GM19397 (cell line): ENCODE measurements at regions not wholly inside any gene's neighbourhood (a gene's known extent, or its start where the extent isn't known, plus 50 kb on each side); places are given as distances from the start of the nearest gene placed in this dataset.

Experiments
- ATAC-seq: cut with Tn5 transposase; IDR thresholded peaks from one replicate; pipeline ENCODE4 v1.9.1; 2021; ENCODE audit warnings: mild to moderate bottlenecking, moderate library complexity; ENCODE audit not compliant: unreplicated experiment

DNA sequence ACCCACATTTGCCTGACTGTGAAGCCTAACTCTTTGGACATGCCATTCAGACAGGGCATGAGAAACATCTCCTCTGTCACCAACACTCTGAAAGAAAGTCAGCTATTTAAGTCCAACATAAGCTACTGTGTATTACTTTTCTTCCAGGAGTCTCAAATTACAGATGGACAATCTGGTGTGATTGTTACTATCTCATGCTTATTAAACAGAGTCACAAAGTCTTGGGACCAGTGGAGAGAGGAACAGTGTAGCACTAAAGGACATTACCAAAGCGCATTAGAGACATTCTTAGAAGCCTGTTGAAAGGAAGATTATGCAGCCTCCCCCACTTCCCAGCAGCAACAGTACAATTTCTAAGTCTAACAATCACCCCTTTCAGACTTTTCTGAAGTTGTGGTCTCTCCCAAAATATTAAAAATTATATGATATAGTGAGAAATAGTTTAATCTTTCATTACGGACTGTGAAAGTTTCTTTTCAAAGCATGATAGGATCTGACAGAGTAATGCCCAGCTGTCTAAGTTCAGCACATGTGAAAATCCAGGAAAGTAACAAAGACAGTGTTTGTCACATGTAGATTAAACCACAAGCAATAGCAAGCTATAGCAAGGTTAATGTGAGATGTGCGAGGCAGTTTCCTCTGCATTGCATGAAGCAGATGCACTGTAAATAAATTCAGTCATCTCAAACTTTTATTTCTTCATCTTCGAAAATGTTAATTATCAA lies 280.9 kb upstream of the FZD8 start:
- ATAC-seq, result no peak

DNA sequence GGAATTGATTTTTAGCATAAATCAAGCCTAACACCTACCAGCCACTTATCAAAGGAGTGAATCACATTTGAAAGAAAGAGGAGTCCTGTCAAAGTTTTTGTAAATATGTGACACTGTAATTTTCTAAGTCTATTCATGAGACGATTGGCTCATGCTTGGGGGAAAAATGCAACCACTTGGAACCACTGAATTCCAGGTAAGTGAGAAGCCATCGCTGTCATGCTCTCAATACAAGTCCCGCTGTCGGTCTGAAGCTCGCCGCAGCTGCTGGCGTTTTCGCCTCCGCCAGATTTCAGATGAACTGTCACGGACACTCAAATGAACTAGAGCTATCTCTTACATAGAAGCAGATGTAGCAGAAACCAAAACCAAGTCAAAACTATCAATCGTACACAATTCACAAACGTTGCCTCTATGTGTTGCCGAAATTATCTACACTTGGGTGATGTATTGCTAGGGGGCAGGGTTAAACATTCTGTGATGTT lies 279.8 kb upstream of the FZD8 start:
- no peak for ATAC-seq

DNA sequence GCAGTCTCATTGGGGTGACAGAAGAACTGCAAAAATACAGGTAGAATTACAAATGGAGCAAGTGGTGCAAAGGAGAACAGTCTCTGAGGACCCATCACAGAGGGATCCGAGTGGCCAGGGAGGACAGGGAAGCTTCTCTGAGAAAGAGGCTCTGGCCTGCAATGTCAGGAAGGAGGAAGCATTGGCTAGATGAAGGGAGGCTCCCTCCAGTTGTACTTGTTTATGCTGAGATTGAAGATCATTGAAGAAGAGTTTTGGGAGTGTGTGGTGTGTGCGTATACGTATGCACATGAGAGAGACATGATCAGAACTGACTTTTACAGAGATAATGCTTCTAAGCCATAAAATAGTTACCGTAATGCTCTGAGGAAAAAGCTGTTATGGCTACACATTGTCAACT lies 274.7 kb upstream of the FZD8 start:
- ATAC-seq, result no peak

DNA sequence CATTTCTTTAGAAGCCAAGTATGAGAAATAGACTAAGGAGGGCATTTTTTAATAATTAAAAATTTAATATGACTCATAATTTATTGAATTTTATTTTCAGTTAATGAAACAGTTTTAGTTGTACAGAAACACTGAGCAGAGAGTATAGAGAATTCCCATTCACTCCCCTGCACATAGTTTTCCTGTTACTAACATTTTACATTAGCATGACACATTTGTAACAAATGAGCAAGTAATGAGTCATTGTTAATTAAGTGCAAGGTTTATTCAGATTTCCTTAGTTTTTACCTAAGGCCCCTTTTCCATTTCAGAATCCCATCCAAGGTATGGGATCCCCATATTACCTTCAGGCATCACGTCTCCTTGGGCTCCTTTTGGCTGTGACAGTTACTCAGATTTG lies 271.5 kb upstream of the FZD8 start:
- no peak for ATAC-seq

DNA sequence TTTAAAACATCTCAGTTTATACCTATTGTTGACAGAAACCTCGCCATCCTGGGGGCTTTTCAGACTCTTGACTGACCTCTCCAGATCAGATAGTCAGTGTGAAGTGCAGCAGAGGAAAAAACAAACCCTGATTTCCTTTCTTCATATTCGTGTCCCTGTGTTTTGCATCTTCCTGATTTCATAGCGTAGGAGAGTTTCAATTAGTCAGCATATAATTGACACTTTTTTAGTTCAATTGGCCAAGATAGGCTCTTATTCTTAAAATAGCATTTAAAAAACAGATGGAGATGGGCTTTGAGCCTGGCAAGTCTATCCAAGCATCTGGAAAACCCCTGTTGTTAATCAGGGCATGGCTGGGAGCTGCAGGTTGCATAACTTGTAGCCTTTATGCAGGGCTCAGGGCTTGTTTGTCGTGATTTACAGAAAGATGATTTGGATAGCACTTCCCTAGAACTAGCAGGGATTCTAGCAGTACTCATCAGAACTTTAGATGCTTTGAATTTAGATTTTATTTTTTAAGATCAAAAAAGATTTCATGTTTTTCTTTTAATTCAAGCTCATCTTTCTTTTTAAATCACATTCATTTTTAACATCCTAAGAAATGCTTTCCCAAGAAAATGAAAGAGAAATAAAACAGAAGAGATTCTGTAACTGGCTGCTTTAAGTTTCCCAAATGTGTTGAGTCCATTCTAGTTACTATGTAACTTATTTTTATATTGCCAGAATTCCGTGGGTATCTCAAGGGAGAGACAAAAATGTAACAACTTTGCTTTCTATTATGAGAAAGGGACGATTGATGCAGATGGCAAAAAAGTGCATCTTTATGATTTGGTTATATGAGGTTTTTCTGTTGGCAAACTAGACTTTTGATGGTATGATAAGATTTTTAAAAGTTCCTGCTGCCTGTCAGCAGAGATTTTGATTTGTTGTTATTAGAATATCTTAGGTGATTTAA lies 270.8 kb upstream of the FZD8 start:
- no peak for ATAC-seq

DNA sequence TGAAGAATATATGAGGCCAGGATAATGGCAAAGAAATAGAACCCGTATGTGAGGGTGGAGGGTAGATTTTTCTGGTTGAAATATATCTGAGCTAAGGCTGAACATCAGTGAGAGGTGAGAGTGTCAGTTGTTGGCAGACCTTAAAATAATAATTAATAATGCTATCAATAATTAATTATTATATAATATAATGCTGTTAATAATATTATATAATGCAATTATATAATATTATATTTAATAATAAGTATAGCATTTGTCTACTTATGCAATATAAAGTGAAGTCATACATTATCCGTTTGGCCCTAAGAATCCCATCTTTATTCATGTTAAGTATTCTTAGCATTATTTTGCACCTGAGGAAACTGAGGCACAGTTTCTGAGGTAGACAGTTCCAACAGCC lies 269.9 kb upstream of the FZD8 start:
- no peak for ATAC-seq

DNA sequence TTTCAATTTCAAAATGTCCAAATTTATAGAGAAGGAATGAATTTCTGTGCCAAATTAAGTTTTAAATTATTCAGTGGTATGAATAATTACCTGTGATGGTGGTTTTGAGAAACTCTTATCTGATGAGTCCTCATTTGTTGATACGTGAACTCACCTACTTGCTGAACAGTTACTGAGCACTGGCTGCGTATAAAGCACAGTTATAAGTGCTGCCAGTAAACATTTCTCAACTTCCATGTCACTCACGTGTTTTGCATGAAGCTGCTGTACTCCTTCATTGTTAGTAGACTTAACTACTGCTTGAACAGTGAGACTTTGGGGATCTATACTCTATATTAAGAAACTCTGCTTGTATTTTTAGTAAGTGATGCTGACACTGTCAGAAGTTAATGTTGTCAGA lies 269.1 kb upstream of the FZD8 start:
- ATAC-seq, result no peak

DNA sequence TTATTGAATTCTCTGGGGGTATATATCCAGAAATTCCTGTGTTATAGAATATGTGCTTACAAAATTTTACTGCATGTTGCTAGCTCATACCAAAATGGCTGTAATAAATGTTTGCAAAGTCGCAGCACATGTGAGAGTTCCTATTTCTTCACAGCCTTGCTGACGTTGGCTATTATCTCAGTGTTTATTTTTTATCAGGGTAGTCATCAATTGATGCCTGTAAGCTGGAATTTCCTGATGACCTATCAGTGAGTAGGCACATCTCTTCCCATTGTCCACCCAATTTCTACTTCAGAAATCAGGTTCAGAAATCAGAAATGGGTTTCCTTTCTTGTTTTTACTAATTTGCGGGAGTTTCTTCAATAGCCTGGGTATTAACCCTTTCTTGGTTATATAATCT lies 268.1 kb upstream of the FZD8 start:
- ATAC-seq, result no peak

DNA sequence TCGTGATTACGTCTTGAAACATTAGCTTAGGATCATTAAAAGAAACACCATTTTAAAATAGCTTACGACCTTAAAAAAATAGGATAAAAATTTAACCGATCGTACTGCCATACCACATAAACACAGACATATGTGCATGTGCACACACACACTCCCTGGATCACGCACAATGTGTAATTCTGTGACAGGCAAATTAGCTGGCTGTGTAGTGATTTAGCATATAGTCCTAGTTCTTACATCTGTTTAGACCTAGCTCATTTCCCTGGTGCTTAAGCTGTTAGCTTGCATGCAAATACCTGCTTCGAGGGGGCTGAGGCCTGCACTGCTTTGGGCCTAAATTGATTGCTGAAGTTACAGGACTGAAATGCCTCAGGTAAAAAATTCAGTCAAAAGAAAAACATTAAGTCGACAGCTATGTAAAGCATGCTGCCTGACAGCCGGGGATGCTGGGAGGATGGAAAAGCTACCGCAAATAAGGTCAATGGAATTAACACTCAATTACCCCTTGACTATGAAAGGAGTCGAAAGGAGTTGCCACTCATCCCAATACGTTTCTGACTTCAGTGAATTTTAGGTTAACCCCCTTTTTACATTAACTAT lies 267.1 kb upstream of the FZD8 start:
- ATAC-seq, result no peak

DNA sequence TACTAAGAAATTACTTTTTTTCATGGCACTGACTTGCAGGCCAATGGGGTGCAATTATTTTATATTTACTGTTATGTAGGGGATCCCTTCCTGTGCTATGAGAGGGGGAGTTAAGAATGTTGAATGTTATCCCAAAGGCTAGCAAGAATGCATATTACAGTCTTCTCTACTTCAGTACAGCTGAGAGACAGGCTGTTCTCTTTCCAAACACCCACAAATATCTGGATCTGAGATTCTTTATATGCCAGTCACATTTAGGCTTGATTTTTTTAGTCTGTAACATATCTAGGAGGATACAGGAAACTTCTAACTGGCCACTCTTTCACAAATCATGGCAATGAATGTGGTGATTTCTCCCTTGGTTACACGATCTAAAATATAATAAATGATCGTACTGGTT lies 266.4 kb upstream of the FZD8 start:
- ATAC-seq, result no peak

DNA sequence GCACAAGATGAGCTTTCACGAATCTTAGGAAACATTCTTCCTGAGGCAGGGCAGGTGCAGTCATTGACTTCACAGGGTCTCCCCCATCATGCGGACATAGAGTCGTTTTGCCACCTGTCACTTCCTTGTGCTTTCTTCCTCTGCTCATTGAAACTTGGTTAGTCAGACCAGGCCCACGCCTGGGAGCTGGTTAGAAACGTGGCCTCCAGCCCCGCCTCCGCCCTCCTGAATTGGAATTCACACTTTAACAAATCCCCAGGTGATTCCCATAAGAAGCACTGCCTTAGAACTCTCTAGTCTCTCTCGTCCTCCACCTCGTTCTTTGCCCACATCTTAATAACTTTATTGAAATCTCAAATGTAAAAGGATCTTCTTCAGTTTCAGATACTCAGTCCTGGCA lies 265.5 kb upstream of the FZD8 start:
- ATAC-seq, result no peak

DNA sequence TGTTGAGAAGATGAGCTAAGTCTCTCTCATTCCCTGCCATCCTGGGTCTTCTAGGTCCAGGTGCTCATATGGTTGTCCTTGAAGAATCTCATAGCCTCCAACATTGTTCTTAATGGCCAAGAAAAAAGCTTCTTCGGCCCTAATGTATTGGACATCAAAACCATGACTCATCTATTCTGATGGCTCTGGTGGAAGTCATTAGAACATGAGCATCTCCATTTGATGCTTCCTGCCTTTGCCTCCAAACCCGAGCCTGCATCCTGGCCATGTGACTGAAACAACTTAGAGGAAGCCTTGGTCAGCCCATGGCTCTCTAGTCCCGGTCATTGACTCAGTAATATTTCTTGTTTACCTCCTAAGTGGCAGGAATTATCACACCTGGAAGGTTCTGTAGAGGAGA lies 264.1 kb upstream of the FZD8 start:
- ATAC-seq, result no peak

DNA sequence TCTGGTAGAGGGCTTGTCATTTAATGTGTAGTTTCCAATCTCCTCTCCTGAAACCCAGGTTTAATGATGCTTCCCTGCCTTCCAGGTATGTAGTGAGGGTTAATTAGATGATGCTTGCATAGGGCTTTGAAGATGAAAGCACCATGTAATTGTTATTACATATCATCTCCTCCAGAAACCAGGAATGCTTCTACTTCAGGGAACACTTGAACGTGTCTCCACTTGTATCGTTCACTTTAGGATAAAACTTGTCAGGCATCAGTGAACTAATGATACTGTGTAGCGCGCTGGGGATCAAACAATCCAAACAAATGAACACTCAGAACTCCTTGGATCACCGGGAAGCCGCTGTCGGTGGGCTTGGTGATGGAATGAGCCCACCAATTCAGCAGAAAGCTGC lies 260.9 kb upstream of the FZD8 start:
- no peak for ATAC-seq

DNA sequence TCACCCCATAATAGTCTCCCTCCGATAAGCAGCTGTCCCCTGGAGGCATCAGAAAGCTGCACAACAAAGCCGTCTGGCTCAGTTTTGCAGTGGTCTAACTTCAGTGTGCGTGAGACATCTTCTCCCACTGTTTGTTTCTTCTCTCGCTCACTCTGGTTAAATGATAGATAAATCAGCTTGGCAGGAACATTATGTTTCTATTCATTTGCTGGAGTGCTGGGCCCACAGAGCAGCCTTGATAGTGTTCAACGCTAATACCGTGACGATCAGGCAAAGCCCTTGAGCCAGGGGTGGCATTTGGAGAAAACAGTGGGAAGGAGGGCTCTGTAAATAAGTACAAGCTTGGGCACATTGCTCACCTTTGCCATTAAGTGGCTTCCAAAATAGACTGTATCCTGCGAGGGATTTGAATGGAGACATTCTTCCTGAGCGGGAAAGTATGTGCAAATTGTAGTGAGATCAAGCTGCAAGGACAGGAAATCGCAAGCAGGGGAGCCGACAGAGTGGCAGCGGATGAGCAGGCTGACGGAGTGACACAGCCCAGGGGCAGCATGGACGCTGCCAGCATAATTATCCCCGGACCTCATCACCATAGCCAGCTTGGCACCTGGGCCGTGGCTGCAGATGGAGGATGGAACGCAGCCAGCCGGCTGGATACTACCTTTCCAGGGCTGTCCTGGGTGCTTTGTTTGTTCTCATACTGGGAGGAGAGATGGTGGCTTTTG lies 256.8 kb upstream of the FZD8 start:
- no peak for ATAC-seq

DNA sequence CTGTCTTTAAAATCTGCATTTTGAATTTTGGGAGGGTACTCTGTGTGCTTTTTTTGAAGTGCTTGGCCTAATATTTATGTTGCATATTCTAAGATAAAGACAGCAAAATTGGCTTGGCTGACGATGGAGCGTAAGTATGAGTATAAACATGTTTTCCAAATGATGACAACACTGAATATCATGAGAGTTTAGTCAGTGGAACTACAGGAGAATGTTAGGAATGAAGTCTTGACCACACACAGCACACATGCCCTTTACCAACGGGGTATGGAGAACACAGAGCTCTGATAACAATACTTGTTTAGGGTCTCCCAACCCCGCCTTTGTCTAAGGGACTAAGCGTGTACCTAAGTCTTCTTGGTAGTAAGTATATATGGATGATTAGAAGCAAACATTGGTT lies 253.9 kb upstream of the FZD8 start:
- ATAC-seq, result no peak

DNA sequence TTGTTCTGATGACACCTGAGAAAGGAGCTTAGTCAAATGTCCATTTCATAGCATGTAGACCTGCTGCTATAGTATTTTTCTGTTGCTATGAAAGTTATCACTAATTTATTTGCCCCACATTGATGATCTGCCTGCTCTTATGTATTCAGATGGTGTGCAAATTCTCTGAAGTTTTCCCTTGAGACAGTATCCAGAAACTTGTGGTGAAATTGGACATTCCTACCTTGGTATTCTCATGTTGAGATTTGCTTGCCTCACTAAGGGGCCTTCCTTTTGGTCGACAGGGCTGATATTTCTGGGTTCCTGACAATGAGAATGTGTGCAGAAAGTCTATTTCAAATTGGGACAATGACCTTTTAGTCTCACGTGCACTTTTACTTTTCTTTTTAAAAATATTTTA lies 253.2 kb upstream of the FZD8 start:
- no peak for ATAC-seq

DNA sequence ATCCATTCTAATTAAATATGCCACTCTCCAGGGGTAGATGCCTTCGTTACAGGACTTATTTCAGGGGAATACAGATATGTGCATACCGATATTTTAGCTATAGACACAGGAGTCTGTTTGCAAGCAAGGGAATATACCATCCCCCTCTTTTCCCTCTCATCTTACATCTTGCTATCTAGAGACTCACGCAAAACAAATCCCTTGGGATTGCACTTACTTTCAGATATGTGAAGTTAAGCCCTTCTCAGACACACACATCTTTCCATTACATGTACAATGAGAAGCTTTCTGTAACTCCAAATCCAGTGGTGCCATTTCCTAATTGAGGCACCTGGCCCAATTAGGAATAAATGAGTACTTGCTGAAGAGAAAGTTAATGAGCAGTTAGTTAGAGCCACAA lies 250.4 kb upstream of the FZD8 start:
- no peak for ATAC-seq

DNA sequence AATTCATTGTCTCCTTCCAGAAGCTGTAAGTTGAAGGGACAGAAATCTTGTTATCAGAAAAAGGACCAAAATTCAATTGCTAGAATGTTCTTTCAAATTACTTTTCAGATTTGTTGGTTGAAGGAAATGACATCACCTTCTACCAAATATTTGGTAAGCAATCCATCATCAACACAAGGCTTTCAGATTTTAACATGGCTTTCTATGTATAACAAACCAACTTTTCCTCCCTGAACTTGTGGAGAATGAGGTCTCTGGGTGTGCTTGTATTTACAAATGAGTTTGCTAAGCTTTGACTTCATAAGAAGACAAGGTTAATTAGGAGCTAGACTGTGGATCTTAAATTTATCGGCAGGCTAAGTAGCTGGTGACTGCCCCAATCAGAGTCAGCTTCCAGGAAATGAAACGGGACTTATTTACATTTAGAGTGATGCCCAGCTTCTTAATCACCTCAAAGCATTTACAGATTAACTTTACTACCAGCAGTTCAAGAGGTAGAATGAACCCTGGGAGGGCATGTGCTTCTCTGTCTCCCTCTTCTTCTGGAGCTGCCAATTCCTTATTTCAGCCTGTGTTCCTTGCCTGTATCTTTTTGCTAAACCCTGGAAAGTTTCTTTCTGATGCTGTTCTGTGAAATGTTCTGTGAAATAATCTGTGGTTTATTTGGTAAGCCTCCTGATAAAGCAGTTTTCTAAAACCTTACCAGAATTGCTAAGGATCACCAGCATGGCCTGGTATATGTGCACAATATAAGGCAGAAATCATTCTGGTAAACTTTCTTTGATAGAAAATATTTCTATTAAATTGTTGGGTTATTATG lies 248.8 kb upstream of the FZD8 start:
- no peak for ATAC-seq

DNA sequence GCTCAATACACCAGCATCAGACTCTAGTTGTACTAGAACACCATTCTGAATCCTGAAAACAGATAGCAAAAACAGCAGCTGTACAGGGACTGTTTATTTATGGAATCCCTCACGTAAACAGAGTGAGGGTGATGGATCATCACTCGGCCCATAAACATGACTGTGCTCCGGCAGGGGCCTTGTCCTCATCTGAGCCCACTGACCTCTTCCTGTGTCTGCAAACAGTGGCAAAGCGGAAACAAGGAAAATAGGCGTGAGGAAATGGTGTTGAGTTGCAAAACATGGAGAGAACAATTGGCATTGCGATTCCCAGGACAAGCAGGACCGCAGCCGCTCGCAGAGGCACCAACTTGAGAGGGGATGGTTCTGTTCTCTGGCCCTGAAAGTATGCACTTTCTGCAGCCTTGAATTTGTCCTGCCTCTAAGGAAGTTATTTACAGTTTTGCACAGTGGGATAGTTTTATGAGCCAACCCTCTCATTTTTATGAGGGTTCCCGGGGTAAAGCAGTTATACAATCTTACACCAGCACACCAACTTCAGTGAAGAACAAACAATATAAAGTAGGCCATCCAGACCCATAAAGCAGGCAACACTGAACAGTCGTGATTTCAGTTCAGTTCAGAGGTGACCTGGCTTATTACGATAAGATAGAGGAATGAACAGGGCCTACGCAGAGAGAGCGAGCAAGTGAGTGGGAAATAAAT lies 248.0 kb upstream of the FZD8 start:
- no peak for ATAC-seq

DNA sequence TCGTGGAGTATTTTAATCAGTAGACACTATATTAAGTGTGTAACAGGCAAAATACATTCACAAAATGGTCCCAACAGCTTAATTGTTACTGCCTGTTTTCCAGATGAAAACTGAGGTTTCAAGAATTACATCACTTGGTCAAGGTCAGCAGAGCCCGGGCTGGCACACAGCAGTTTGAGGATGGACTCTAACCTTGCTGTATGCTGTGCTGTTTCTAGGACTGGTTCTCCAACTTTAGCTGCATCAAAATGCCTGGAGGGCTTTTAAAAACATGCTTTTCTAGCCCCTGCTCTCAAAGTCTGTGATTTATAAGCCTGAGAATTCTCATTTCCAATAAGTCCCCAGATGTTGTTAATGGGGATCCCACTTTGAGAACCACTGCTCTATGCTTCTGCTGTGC lies 247.1 kb upstream of the FZD8 start:
- ATAC-seq, result no peak
